DOHH2 (cell line): ENCODE measurements at regions not wholly inside any gene's neighbourhood (a gene's known extent, or its start where the extent isn't known, plus 50 kb on each side); places are given as distances from the start of the nearest gene placed in this dataset.
A peak's percentile ranks its signal among the peaks of the same experiment; 100 is the strongest.

Source experiments
- H3F3A ChIP-seq: fragments of 200-600 bp; sonication (generic), shearing (Covaris generic); 2 replicates; pipeline ENCODE4 v1.6.0; 2016; ENCODE audit warnings: antibody characterized with exemption, mild to moderate bottlenecking; ENCODE audit not compliant: control insufficient read depth, insufficient read depth
- H3K27ac ChIP-seq: fragments of 200-600 bp; sonication (generic); 2 replicates; pipeline ENCODE4 v1.5.1; 2014; ENCODE audit warnings: low read depth, mild to moderate bottlenecking, low read length, moderate library complexity
- H3K27me3 ChIP-seq: fragments of 200-600 bp; sonication (generic); 2 replicates; pipeline ENCODE4 v1.6.1; 2014; ENCODE audit warnings: mild to moderate bottlenecking, low read length, mixed read lengths; ENCODE audit not compliant: control insufficient read depth
- H3K36me3 ChIP-seq: fragments of 200-600 bp; sonication (generic); 2 replicates; pipeline ENCODE4 v1.6.1; 2014; ENCODE audit warnings: mild to moderate bottlenecking, low read length, moderate library complexity, mixed read lengths; ENCODE audit not compliant: control insufficient read depth
- H3K4me1 ChIP-seq: fragments of 200-600 bp; sonication (generic); 2 replicates; pipeline ENCODE4 v1.6.1; 2014; ENCODE audit warnings: mild to moderate bottlenecking, low read length, mixed read lengths; ENCODE audit not compliant: control insufficient read depth
- H3K4me2 ChIP-seq: fragments of 200-600 bp; sonication (generic); 2 replicates; pipeline ENCODE4 v1.6.0; 2014; ENCODE audit warnings: mild to moderate bottlenecking, low read length, moderate library complexity
- H3K4me3 ChIP-seq: fragments of 200-600 bp; sonication (generic); 2 replicates; pipeline ENCODE4 v1.5.1; 2014; ENCODE audit warnings: mild to moderate bottlenecking, low read length, mixed read lengths
- H3K79me2 ChIP-seq: fragments of 200-600 bp; sonication (generic); 2 replicates; pipeline ENCODE4 v1.6.1; 2014; ENCODE audit warnings: mild to moderate bottlenecking, low read length, mixed read lengths; ENCODE audit not compliant: control insufficient read depth
- H3K9me2 ChIP-seq: fragments of 200-600 bp; sonication (generic); replicated peaks from 2 replicates; pipeline ENCODE4 v1.6.1; 2014; ENCODE audit warnings: mild to moderate bottlenecking, low read length, mixed read lengths; ENCODE audit not compliant: control insufficient read depth
- H3K9me3 ChIP-seq: fragments of 200-600 bp; sonication (generic); 2 replicates; pipeline ENCODE4 v1.6.1; 2014; ENCODE audit warnings: antibody characterized with exemption, low read length, mixed read lengths; ENCODE audit not compliant: control insufficient read depth, insufficient read depth
- H4K20me1 ChIP-seq: fragments of 200-600 bp; sonication (generic); 2 replicates; pipeline ENCODE4 v1.6.0; 2014; ENCODE audit warnings: low read depth, mild to moderate bottlenecking, antibody characterized with exemption, low read length, moderate library complexity; ENCODE audit not compliant: control insufficient read depth, insufficient read depth
- CTCF ChIP-seq: fragments of 200-600 bp; sonication (generic); IDR thresholded peaks from one replicate; pipeline ENCODE4 v1.5.1; 2014; ENCODE audit warnings: antibody characterized with exemption, mild to moderate bottlenecking, low read depth, low read length; ENCODE audit not compliant: poor library complexity, severe bottlenecking
- EZH2phosphoT487 ChIP-seq: fragments of 200-600 bp; sonication (generic); IDR thresholded peaks from 2 replicates; pipeline ENCODE4 v1.6.1; 2017; ENCODE audit warnings: borderline replicate concordance, mild to moderate bottlenecking, antibody characterized with exemption, low read length, moderate library complexity, mixed read lengths

- Histone ChIP-seq H3F3A (no peaks in the 10 kb centered on the region), H3K9me2 (no peaks in the 10 kb centered on the region), H4K20me1 (no peaks in the 10 kb centered on the region), H3K4me2 (no peak overlapping the region), H3K79me2 (no peaks in the 10 kb centered on the region), H3K27me3 (no peaks in the 10 kb centered on the region; the same call in 1 of the 2 replicates), H3K36me3 (no peaks in the 10 kb centered on the region), H3K4me3 (no peak overlapping the region), H3K9me3 (no peaks in the 10 kb centered on the region), H3K27ac (no peak overlapping the region), H3K4me1 (no peaks in the 10 kb centered on the region)
- no peak for TF ChIP-seq CTCF
- TF ChIP-seq EZH2phosphoT487 = no peak
Observed at GRCh38 chr2:163348857-163349380, 386.9 kb downstream of the FIGN start.

- no peak overlapping the region for H3K4me2 ChIP-seq
Observed at GRCh38 chr2:163347982-163348856, 387.6 kb downstream of the FIGN start.

GRCh38 chr2:163345795-163346573 lies 389.8 kb downstream of the FIGN start:
- Histone ChIP-seq H3K4me1 (no peaks in the 10 kb centered on the region), H3K4me3 (no peak overlapping the region), H3F3A (no peaks in the 10 kb centered on the region), H3K9me3 (no peaks in the 10 kb centered on the region), H3K36me3 (no peaks in the 10 kb centered on the region), H3K79me2 (no peaks in the 10 kb centered on the region), H3K27ac (no peak overlapping the region), H4K20me1 (no peaks in the 10 kb centered on the region), H3K4me2 (no peak overlapping the region; the same call in 1 of the 2 replicates), H3K27me3 (no peaks in the 10 kb centered on the region; the same call in 1 of the 2 replicates), H3K9me2 (no peaks in the 10 kb centered on the region)
- TF ChIP-seq CTCF (peak; percentile 68), EZH2phosphoT487 (no peak)

More at GRCh38 chr2:163347982-163348856, 387.6 kb downstream of the FIGN start:
- Histone ChIP-seq H3F3A (no peaks in the 10 kb centered on the region), H4K20me1 (no peaks in the 10 kb centered on the region), H3K4me1 (no peaks in the 10 kb centered on the region), H3K9me3 (no peaks in the 10 kb centered on the region), H3K9me2 (no peaks in the 10 kb centered on the region), H3K36me3 (no peaks in the 10 kb centered on the region), H3K79me2 (no peaks in the 10 kb centered on the region), H3K27ac (no peak overlapping the region), H3K27me3 (no peaks in the 10 kb centered on the region; the same call in 1 of the 2 replicates), H3K4me3 (no peak overlapping the region)
- no peak for TF ChIP-seq EZH2phosphoT487
- TF ChIP-seq CTCF = no peak
